ENCODE measurements at regions not wholly inside any gene's neighbourhood (a gene's known extent, or its start where the extent isn't known, plus 50 kb on each side); places are given as distances from the start of the nearest gene placed in this dataset.

DNA sequence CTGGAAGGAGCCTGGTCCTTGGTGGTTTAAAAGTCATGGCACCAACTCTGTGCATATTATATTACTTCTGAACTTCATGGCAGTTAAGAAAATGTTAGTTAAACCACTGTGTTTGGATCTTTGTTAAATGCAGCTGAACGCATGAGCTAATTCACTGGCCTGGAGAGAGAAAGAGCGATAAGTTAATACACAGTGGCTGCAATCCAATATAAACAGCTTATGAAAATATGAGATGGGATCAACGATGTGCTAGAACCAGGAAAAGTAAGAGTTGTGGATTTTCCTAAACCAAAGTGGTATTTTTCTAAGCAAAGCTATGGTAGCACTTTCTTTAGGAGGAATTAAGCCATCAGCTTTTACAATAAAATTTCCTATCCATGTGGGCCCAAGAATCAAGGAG, 326.7 kb downstream of the MTX2 start:
- TF ChIP-seq L3MBTL2 (conservative IDR thresholded peaks at IDR 0.05) (no peak), FOXK2 (IDR thresholded peaks at IDR 0.05) (no peak), SP1 (IDR thresholded peaks at IDR 0.05) (no peak), NFRKB (IDR thresholded peaks at IDR 0.05) (no peak), ELF4 (IDR thresholded peaks at IDR 0.05) (no peak), FOXA1 (IDR thresholded peaks at IDR 0.05) (no peak)
- TF ChIP-seq, protein P1, sequence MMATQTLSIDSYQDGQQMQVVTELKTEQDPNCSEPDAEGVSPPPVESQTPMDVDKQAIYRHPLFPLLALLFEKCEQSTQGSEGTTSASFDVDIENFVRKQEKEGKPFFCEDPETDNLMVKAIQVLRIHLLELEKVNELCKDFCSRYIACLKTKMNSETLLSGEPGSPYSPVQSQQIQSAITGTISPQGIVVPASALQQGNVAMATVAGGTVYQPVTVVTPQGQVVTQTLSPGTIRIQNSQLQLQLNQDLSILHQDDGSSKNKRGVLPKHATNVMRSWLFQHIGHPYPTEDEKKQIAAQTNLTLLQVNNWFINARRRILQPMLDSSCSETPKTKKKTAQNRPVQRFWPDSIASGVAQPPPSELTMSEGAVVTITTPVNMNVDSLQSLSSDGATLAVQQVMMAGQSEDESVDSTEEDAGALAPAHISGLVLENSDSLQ (IDR thresholded peaks at IDR 0.05): no peak

All from HEK293T (cell line).